OCI-M1 (cell line): ENCODE measurements at regions not wholly inside any gene's neighbourhood (a gene's known extent, or its start where the extent isn't known, plus 50 kb on each side); places are given as distances from the start of the nearest gene placed in this dataset.

Experiments used
- DNase-seq: peaks from one replicate; lab custom pipeline; 2025; lab: John Stamatoyannopoulos, UW

- peak; percentile 5 for DNase-seq
Measured at GRCh38 chr1:90650401-90650800, 66.7 kb downstream of the BARHL2 start.

GRCh38 chr1:90640325-90640724 lies 76.8 kb downstream of the BARHL2 start:
- no peak for DNase-seq

- DNase-seq: no peak
Measured at GRCh38 chr1:90622666-90623065, 94.4 kb downstream of the BARHL2 start.

GRCh38 chr1:90621986-90622385 lies 95.1 kb downstream of the BARHL2 start:
- DNase-seq: no peak

GRCh38 chr1:90616395-90616794 lies 100.7 kb downstream of the BARHL2 start:
- peak; percentile 82 for DNase-seq

- DNase-seq: peak; percentile 15
Measured at GRCh38 chr1:90614872-90615271, 102.2 kb downstream of the BARHL2 start.

- peak; percentile 32 for DNase-seq
Measured at GRCh38 chr1:90613371-90613770, 103.7 kb downstream of the BARHL2 start.

- no peak for DNase-seq
Measured at GRCh38 chr1:90612033-90612432, 105.1 kb downstream of the BARHL2 start.

- no peak for DNase-seq
Measured at GRCh38 chr1:90607736-90608135, 109.4 kb downstream of the BARHL2 start.

GRCh38 chr1:90605070-90605469 lies 112.0 kb downstream of the BARHL2 start:
- no peak for DNase-seq

- no peak for DNase-seq
Measured at GRCh38 chr1:90593312-90593711, 123.8 kb downstream of the BARHL2 start.

GRCh38 chr1:90591970-90592356 lies 125.1 kb downstream of the BARHL2 start:
- DNase-seq: no peak

- DNase-seq: no peak
Measured at GRCh38 chr1:90591355-90591969, 125.6 kb downstream of the BARHL2 start.

- DNase-seq: no peak
Measured at GRCh38 chr1:90580176-90580575, 136.9 kb downstream of the BARHL2 start.

- peak; percentile 66 for DNase-seq
Measured at GRCh38 chr1:90579212-90579802, 137.8 kb downstream of the BARHL2 start.

- no peak for DNase-seq
Measured at GRCh38 chr1:90574692-90575370, 142.3 kb downstream of the BARHL2 start.

- no peak for DNase-seq
Measured at GRCh38 chr1:90573736-90574135, 143.4 kb downstream of the BARHL2 start.

GRCh38 chr1:90572446-90572845 lies 144.7 kb downstream of the BARHL2 start:
- DNase-seq: no peak

- DNase-seq: no peak
Measured at GRCh38 chr1:90568436-90568835, 148.7 kb downstream of the BARHL2 start.

- DNase-seq: no peak
Measured at GRCh38 chr1:90564164-90564563, 152.9 kb downstream of the BARHL2 start.

GRCh38 chr1:90562892-90563291 lies 154.2 kb downstream of the BARHL2 start:
- DNase-seq: no peak

- DNase-seq: no peak
Measured at GRCh38 chr1:90561911-90562310, 155.2 kb downstream of the BARHL2 start.

- no peak for DNase-seq
Measured at GRCh38 chr1:90561103-90561783, 155.9 kb downstream of the BARHL2 start.
